ENCODE measurements at regions not wholly inside any gene's neighbourhood (a gene's known extent, or its start where the extent isn't known, plus 50 kb on each side); places are given as distances from the start of the nearest gene placed in this dataset.

GRCh38 chr2:164287056-164287455 lies 334.2 kb downstream of the GRB14 start:
- no peak for TF ChIP-seq CTCF (IDR thresholded peaks at IDR 0.05; ENCODE audit: low read depth, low read length)
- no peak for TF ChIP-seq EZH2phosphoT487 (IDR thresholded peaks at IDR 0.05; ENCODE audit: low read depth)
